Heart left ventricle (tissue), 16 donors: ENCODE measurements at regions not wholly inside any gene's neighbourhood (a gene's known extent, or its start where the extent isn't known, plus 50 kb on each side); places are given as distances from the start of the nearest gene placed in this dataset.

Experiments used
- ATAC-seq, 4 donors: fragments of 200-7000 bp; cut with Tn5 transposase; one replicate each; pipeline ENCODE4 v1.9.1; 2020 to 2022; ENCODE audit warnings: moderate library complexity in 4 of 4, mild to moderate bottlenecking in 3 of 4, moderate number of reproducible peaks in 1 of 4
- DNase-seq, 5 donors: peaks; one replicate each; pipeline ENCODE4 v3.0.0-alpha.2; 2020
- H3K27ac ChIP-seq, 12 donors: fragments of 200-600 bp; sonication (generic) in 4 of 12; one replicate each; pipeline versions ENCODE4 v1.5.0 to v1.8.0; 2016 to 2022; ENCODE audit warnings: mild to moderate bottlenecking in 2 of 12
- H3K27me3 ChIP-seq, 9 donors: fragments of 200-600 bp; sonication (generic) in 2 of 9; one replicate each; pipeline versions ENCODE4 v1.5.1 to v1.8.0; 2016 to 2022; ENCODE audit warnings: mild to moderate bottlenecking in 3 of 9
- H3K36me3 ChIP-seq, 9 donors: fragments of 200-600 bp; sonication (generic) in 2 of 9; one replicate each; pipeline versions ENCODE4 v1.5.0 to v1.8.0; 2018 to 2022; ENCODE audit warnings: mild to moderate bottlenecking in 2 of 9
- H3K4me1 ChIP-seq, 12 donors: fragments of 200-600 bp; sonication (generic) in 4 of 12; one replicate each; pipeline versions ENCODE4 v1.5.0 to v1.8.0; 2016 to 2022; ENCODE audit warnings: mild to moderate bottlenecking in 3 of 12
- H3K4me3 ChIP-seq, 12 donors: fragments of 200-600 bp; sonication (generic) in 4 of 12; one replicate each; pipeline versions ENCODE4 v1.5.0 to v1.8.0; 2017 to 2022; ENCODE audit warnings: mild to moderate bottlenecking in 9 of 12, moderate library complexity in 4 of 12
- H3K9me3 ChIP-seq, 12 donors: fragments of 200-600 bp; sonication (generic) in 4 of 12; one replicate each; pipeline versions ENCODE4 v1.5.0 to v1.8.0; 2016 to 2022; ENCODE audit warnings: mild to moderate bottlenecking in 1 of 12
- POLR2A ChIP-seq, 2 donors: fragments of 450-650 bp; IDR thresholded peaks; one replicate each; pipeline ENCODE4 v1.6.1; 2017; ENCODE audit warnings: antibody characterized with exemption in 2 of 2, mild to moderate bottlenecking in 2 of 2, moderate library complexity in 2 of 2
- WGBS, 4 donors: extraction: QIAGEN DNeasy Blood & Tissue Kit in 2 of 4; methylation state at CpG; one replicate each; pipeline versions ENCODE4 v1.1.5 to v1.1.7; 2013 to 2018; 5-methylcytosine and 5-hydroxymethylcytosine counted together
- intact Hi-C, 10 donors: fragments of 100-400 bp; cut with DNase I; formaldehyde crosslinking; loops; one replicate each; pipeline versions ENCODE4 v1.11.1 to v1.14.2; 2022
- TF ChIP-seq, protein P1 (sequence below), 12 donors: fragments of 200-600 bp; sonication (generic) in 4 of 12; IDR thresholded peaks; one replicate each; pipeline versions ENCODE4 v1.5.0 to v1.8.0; 2018 to 2022; ENCODE audit warnings: antibody characterized with exemption in 12 of 12, mild to moderate bottlenecking in 5 of 12
- donor health status: ischemic (EF 13 %, LVEDD 7.1; RV severe dilation, severe dysfunction).
- donor health status: healthy with polysubstance abuse.
- donor health status: DM: no; HTN: yes; CAD: no.
- donor health status: DM: no; HTN: no; CAD: no.
- donor health status: ischemic (EF 25% LVEDD 6.9; RV normal size, moderate dysfunction).
- donor health status: ischemic (EF 25% LVEDD 5.7; RV mildly dilated, moderate dysfunction).
- donor health status: healthy.
- donor health status: DM: yes; HTN: yes; CAD: no.
- donor health status: ischemic (EF 35%, LVEDD 5.7; RV mildly dilated, moderate dysfunction).
- donor health status: nonischemic (EF 11% LVEDD 7.7; RV severe dilation, severe dysfunction).
- donor health status: DM: yes; HTN: yes; CAD: no.
- donor health status: PGD.
- donor health status: ischemic (EF 29% LVEDD 5.4; RV normal size, mild dysfunction).
- donor health status: nonischemic (EF 23%, LVEDD 6.1; RV moderate dilation, normal function).

DNA sequence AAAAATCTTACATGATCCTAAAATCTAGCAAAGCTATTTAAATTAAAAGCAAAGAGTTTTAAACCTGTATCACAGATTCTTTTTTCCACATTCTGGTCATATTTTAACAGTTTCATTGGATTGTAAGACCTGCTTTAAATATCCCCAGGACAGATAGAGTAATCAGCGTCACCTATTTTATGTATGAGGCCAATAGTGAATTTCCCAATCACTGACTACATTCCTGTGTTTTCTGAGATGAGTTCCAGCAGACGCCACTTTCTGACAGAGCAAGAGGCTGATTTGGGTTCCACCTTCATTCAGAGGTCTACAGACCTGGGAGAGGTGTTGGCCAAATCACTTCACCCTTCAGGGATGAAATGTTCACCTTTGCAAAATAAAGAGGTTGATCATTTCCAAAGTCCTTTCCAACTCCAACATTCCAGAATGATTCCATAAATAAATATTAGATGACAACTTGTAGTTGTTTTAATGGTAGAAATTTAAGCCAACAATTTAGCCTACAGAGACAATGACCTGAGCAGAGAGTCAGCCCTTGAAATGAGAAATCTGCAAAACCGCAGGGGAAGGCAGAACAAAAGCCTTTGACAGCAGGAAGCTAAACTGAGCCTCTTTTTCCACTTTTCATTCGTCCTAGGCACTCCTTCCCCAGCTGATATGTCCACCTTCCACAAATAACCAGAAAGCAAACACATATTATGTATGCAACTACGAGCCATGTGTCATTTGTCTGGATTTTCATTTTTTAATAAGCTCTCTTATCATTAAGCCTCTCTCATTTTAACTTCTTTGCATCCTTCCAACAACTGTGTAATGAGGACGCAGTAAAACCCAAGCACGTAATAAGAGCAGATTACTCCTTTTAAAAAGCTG lies 105.2 kb downstream of the TFAP2A start:
- ATAC-seq (no peak), DNase-seq (no peak)
- intact Hi-C loops: no loop called here
- H3K9me3 ChIP-seq: no peaks in the 10 kb centered on the region
- no peak for TF ChIP-seq POLR2A (IDR thresholded peaks at IDR 0.05)
- TF ChIP-seq, protein P1, sequence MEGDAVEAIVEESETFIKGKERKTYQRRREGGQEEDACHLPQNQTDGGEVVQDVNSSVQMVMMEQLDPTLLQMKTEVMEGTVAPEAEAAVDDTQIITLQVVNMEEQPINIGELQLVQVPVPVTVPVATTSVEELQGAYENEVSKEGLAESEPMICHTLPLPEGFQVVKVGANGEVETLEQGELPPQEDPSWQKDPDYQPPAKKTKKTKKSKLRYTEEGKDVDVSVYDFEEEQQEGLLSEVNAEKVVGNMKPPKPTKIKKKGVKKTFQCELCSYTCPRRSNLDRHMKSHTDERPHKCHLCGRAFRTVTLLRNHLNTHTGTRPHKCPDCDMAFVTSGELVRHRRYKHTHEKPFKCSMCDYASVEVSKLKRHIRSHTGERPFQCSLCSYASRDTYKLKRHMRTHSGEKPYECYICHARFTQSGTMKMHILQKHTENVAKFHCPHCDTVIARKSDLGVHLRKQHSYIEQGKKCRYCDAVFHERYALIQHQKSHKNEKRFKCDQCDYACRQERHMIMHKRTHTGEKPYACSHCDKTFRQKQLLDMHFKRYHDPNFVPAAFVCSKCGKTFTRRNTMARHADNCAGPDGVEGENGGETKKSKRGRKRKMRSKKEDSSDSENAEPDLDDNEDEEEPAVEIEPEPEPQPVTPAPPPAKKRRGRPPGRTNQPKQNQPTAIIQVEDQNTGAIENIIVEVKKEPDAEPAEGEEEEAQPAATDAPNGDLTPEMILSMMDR (IDR thresholded peaks at IDR 0.05): no peak
- H3K27me3 ChIP-seq: peaks cover 0 to 7% (median 2%) of the 10 kb centered on the region in 9 donors
- no peak overlapping the region for H3K27ac ChIP-seq
- H3K4me1 ChIP-seq: no peaks in the 10 kb centered on the region
- no peaks in the 10 kb centered on the region for H3K36me3 ChIP-seq
- WGBS, 4 donors: 51 to 59% (median 53%) methylated on average over 7 of the region's 7 CpGs
- H3K4me3 ChIP-seq: no peak overlapping the region

DNA sequence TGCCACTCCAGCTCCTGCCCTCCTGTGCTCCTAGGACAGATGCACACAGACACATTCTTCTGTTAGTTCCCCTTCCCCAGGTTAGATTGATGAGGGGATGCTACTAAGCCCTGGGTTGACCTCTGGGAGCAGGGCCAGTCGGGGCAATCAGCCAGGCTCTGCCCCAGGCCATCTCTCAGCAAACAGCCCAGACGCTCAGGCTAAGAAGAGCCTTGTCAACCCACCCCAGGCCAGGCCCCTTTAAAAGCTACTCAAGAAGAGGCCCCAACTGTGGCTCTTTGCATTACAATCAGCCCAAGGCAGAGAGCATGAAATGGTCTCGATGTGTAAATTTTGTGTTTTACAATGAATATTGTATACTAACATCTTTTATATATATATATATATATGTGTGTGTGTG lies 107.4 kb downstream of the TFAP2A start:
- H3K27me3 ChIP-seq: peaks cover 0 to 7% (median 0%) of the 10 kb centered on the region in 9 donors
- WGBS, 4 donors: 56 to 67% (median 63%) methylated on average over 3 of the region's 3 CpGs
- H3K4me1 ChIP-seq: no peaks in the 10 kb centered on the region
- H3K4me3 ChIP-seq: no peak overlapping the region
- H3K36me3 ChIP-seq: no peaks in the 10 kb centered on the region
- ATAC-seq (no peak), DNase-seq (no peak)
- TF ChIP-seq POLR2A (IDR thresholded peaks at IDR 0.05): no peak
- TF ChIP-seq, protein P1 (IDR thresholded peaks at IDR 0.05): no peak
- H3K9me3 ChIP-seq: no peaks in the 10 kb centered on the region
- intact Hi-C loops: no loop called here
- no peak overlapping the region for H3K27ac ChIP-seq

DNA sequence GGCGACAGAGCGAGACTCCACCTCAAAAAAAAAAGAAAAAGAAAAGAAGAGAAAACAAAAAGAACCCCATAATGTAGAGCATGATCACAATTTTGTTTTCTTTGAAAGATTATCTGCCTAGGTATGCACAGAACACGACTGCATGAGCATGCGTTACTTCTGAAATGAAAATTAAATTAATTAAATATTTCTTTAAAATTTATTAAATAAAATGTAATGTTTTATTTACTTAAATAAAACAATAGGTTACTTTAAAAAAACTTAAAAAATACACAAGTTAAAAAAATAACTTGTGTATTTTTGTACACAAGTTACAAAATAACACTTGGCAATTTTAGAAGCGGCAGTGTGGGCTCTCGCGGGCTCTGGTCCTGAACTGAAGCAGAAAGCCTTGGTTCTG lies 107.8 kb downstream of the TFAP2A start:
- intact Hi-C loops: no loop called here
- H3K9me3 ChIP-seq: no peaks in the 10 kb centered on the region
- no peak overlapping the region for H3K27ac ChIP-seq
- no peak for ATAC-seq
- no peak for DNase-seq
- H3K36me3 ChIP-seq: no peaks in the 10 kb centered on the region
- H3K27me3 ChIP-seq: peaks cover 0 to 6% (median 0%) of the 10 kb centered on the region in 9 donors
- no peak overlapping the region for H3K4me3 ChIP-seq
- WGBS, 4 donors: 91 to 94% (median 93%) methylated on average over 7 of the region's 7 CpGs
- no peaks in the 10 kb centered on the region for H3K4me1 ChIP-seq
- TF ChIP-seq, protein P1 (IDR thresholded peaks at IDR 0.05): no peak
- no peak for TF ChIP-seq POLR2A (IDR thresholded peaks at IDR 0.05)

DNA sequence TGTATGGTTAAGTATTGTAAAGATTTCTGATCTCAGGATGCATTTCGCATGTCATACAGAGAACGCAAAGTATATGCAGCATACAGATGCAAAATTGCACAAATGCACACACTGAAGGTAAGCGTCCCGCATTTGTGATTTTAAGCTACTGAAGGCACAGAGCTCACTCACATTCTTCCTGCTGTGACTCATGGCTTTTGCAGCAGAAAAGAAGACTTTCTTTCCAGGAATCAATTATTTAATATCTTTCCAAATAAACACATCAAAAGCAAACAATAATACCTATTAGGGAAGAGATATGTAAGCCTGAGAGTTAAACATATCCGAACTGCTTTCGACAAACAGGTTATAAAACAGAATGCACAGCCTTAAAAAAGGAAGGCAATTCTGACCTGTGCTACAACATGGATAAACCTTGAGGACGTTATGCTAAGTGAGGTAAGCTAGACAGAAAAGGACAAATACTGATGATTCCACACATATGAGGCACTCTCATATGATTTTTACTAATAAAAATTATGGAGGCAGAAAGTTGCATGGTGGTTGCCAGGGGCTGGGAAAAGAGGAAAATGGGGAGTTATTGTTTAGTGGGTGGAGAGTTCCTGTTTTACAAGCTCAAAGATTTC lies 109.0 kb downstream of the TFAP2A start:
- no peak for DNase-seq
- Histone ChIP-seq H3K27me3 (no peaks in the 10 kb centered on the region), H3K36me3 (no peaks in the 10 kb centered on the region), H3K4me3 (no peak overlapping the region), H3K27ac (no peak overlapping the region), H3K9me3 (no peaks in the 10 kb centered on the region), H3K4me1 (no peaks in the 10 kb centered on the region)
- ATAC-seq: no peak
- intact Hi-C loops: no loop called here
- WGBS, 4 donors: 84 to 88% (median 87%) methylated on average over 7 of the region's 7 CpGs
- TF ChIP-seq, protein P1 (IDR thresholded peaks at IDR 0.05): no peak
- TF ChIP-seq POLR2A (IDR thresholded peaks at IDR 0.05): no peak
